Dermis blood vessel endothelial cell (primary cell): ENCODE measurements at regions not wholly inside any gene's neighbourhood (a gene's known extent, or its start where the extent isn't known, plus 50 kb on each side); places are given as distances from the start of the nearest gene placed in this dataset.
"Not testable (repeated sequence)": the region's sequence is repeated elsewhere in the genome, so short reads cannot be mapped to it uniquely, and the experiment has no call there.

Experiments
- DNase-seq: peaks from one replicate; pipeline ENCODE4 v3.0.0; 2010

DNA sequence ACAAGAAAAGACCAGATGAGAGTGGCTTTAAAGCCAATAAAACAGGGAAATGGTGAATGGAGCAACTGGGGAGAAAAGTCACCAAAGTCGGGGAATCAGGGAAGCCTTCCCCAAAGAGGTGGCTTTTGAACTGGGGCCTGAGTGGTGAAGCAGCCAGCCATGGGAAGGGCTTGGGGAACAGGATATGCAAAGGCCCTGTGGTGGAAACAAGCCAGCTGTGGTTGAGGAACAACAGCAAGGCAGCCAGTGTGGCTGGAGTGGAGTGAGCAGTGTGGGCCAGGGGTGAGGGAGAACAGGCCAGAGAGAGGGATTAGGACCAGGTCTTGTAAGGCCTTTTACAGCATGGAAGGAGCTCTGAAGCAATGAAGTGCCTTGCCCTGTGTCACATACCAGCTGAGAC, 51.0 kb upstream of the ROPN1B start:
- not testable (repeated sequence) for DNase-seq

DNA sequence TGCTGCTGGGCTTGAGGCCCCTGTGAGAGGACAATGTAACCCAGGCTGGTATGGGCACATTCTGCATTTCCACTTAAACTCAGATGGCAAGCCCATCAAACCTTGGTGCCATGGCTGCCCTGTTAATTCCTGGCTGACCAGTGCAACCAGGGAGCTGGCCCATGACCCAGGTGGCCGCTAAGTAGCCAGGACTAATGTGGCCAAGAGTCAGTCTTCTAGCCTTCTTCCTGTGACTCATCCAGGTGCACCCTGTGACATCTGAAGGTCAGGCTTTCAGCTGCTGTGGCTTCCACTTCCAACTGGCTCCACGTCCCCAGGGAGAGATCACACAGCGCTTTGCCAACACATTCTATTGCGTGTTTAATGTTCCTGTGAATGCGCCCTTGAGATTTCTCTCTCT, 50.5 kb upstream of the ROPN1B start:
- DNase-seq, result not testable (repeated sequence)

DNA sequence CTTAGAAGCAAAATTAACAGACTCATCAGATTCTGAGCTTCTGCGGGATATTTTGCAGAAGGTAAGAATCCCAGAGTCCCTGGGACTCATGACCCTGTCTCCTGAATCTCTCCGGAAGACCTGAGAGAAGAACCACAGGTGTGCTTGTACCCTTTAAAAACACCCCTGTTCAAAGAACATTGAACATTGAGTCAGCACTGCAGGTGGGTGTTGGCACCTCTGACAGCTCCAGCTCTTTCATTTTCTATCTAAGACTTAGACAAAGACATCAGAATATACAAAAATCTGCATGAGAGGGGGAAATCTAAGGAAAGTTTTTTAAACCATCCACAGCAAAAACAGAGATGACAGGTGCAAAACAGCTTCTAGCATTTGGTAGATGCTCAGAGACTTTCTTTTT, 50.1 kb upstream of the ROPN1B start:
- DNase-seq, result not testable (repeated sequence)
